Astrocyte of the spinal cord (primary cell): ENCODE measurements at regions not wholly inside any gene's neighbourhood (a gene's known extent, or its start where the extent isn't known, plus 50 kb on each side); places are given as distances from the start of the nearest gene placed in this dataset.

Experiments used
- DNase-seq: peaks from one replicate; pipeline ENCODE4 v3.0.0; 2011; ENCODE audit warnings: low read depth, low spot score
- H3K4me3 ChIP-seq: 2 replicates; pipeline ENCODE4 v1.5.1; 2011; ENCODE audit warnings: low read depth, mild to moderate bottlenecking, low read length, moderate library complexity
- in situ Hi-C: cut with HindIII; loops from 2 replicates; pipeline ENCODE4 v1.10.0; 2017; ENCODE audit warnings: low sequenced_read_pairs
- TF ChIP-seq, protein P1 (sequence below): IDR thresholded peaks from 2 replicates; pipeline ENCODE4 v1.5.1; 2012; ENCODE audit warnings: low read depth, mild to moderate bottlenecking, low read length, inconsistent platforms

GRCh38 chr17:71547904-71548303, 572.9 kb upstream of the SOX9 start:
- no peak overlapping the region for H3K4me3 ChIP-seq
- TF ChIP-seq, protein P1, sequence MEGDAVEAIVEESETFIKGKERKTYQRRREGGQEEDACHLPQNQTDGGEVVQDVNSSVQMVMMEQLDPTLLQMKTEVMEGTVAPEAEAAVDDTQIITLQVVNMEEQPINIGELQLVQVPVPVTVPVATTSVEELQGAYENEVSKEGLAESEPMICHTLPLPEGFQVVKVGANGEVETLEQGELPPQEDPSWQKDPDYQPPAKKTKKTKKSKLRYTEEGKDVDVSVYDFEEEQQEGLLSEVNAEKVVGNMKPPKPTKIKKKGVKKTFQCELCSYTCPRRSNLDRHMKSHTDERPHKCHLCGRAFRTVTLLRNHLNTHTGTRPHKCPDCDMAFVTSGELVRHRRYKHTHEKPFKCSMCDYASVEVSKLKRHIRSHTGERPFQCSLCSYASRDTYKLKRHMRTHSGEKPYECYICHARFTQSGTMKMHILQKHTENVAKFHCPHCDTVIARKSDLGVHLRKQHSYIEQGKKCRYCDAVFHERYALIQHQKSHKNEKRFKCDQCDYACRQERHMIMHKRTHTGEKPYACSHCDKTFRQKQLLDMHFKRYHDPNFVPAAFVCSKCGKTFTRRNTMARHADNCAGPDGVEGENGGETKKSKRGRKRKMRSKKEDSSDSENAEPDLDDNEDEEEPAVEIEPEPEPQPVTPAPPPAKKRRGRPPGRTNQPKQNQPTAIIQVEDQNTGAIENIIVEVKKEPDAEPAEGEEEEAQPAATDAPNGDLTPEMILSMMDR = no peak
- DNase-seq = no peak
- in situ Hi-C loops = no loop called here

GRCh38 chr17:71548540-71549190, 572.2 kb upstream of the SOX9 start:
- in situ Hi-C loops = no loop called here
- DNase-seq = peak; percentile 41
- TF ChIP-seq, protein P1 = no peak
- no peak overlapping the region for H3K4me3 ChIP-seq

DNA sequence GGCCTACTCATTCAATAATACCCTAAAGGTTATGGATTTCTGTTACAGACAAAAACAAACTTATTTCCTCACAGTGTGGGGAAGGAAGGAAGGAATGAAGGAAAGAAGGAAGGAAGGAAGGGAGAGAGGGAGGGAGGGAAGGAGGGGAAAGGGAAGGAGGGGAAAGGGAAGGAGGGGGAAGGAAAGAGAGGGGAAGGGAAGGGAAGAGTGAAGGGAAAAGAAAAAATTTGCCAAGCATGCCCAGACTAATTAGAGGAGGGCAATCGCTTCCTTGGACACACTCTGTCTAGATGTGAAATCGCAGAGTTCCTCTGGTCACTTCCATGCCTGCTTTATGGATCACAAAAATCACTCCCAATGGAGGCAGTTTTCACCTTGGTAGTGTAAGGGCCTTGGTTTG, 570.1 kb upstream of the SOX9 start:
- TF ChIP-seq, protein P1 = no peak
- DNase-seq = no peak
- in situ Hi-C loops = no loop called here
- no peak overlapping the region for H3K4me3 ChIP-seq

GRCh38 chr17:71553381-71553780, 567.4 kb upstream of the SOX9 start:
- no peak for DNase-seq
- H3K4me3 ChIP-seq = no peak overlapping the region
- in situ Hi-C loops = no loop called here
- TF ChIP-seq, protein P1 = no peak

DNA sequence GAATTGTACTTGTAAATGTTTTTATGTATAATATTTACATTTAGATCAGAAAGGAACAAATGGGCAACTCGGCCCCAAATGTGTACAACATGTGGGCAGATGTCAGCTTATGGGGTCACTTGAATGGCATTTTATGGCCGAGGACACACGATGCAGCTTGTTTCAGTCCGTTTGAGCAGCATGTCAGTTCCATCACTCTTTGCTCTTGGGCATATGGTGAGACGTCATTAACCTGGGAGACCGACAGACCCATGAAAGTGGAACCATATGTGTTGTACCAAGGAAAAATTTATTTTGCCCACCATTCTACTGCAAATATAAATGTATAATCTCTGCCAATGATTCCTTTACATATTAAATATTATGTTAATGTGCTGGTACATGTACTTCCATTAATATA, 561.9 kb upstream of the SOX9 start:
- DNase-seq = no peak
- TF ChIP-seq, protein P1 = no peak
- no peak overlapping the region for H3K4me3 ChIP-seq
- in situ Hi-C loops = no loop called here

- no peak overlapping the region for H3K4me3 ChIP-seq
- TF ChIP-seq, protein P1 = no peak
- in situ Hi-C loops = no loop called here
- no peak for DNase-seq
These were observed 548.5 kb upstream of the SOX9 start for GRCh38 chr17:71572343-71572742.
